Thyroid gland (tissue), 4 donors: ENCODE measurements at regions not wholly inside any gene's neighbourhood (a gene's known extent, or its start where the extent isn't known, plus 50 kb on each side); places are given as distances from the start of the nearest gene placed in this dataset.

Experiments used
- DNase-seq, 2 donors: peaks; one replicate each; pipeline ENCODE4 v3.0.0-alpha.2; 2019
- H3K27ac ChIP-seq, 3 donors: fragments of 200-600 bp; sonication (generic); 1 replicate in 2 of 3; 2 replicates in 1 of 3; pipeline ENCODE4 v1.5.1; 2016 to 2019; ENCODE audit warnings: mild to moderate bottlenecking in 1 of 3, moderate library complexity in 1 of 3
- H3K27me3 ChIP-seq: fragments of 200-600 bp; sonication (generic); one replicate; pipeline ENCODE4 v1.5.1; 2019
- H3K36me3 ChIP-seq, 2 donors: fragments of 200-600 bp; sonication (generic); one replicate each; pipeline ENCODE4 v1.5.1; 2016 to 2019
- H3K4me1 ChIP-seq, 2 donors: fragments of 200-600 bp; sonication (generic); one replicate each; pipeline ENCODE4 v1.5.1; 2017 to 2019
- H3K4me3 ChIP-seq, 3 donors: fragments of 200-600 bp; sonication (generic); replicated peaks in 1 of 3; 1 replicate in 2 of 3; 2 replicates in 1 of 3; pipeline ENCODE4 v1.5.1; 2016; ENCODE audit warnings: mild to moderate bottlenecking in 1 of 3
- H3K9me3 ChIP-seq: fragments of 200-600 bp; sonication (generic); one replicate; pipeline ENCODE4 v1.5.1; 2017
- POLR2A ChIP-seq, 2 donors: fragments of 450-650 bp; IDR thresholded peaks; one replicate each; pipeline ENCODE4 v1.6.1; 2017; ENCODE audit warnings: antibody characterized with exemption in 2 of 2, mild to moderate bottlenecking in 2 of 2, moderate library complexity in 1 of 2
- WGBS, 2 donors: methylation state at CpG; one replicate each; pipeline ENCODE4 v1.1.5; 2017; 5-methylcytosine and 5-hydroxymethylcytosine counted together
- intact Hi-C: fragments of 100-400 bp; cut with DNase I; formaldehyde crosslinking; loops from one replicate; pipeline ENCODE4 v1.15.1; 2023
- TF ChIP-seq, protein P1 (sequence below), 6 experiments: fragments of 200-600 bp in 3 of 6; fragments of 450-650 bp in 3 of 6; sonication (generic) in 3 of 6; IDR thresholded peaks; one replicate each; pipeline ENCODE4 v1.5.1; 2016 to 2019; ENCODE audit warnings: antibody characterized with exemption in 6 of 6, mild to moderate bottlenecking in 2 of 6, inconsistent platforms in 1 of 6, moderate library complexity in 1 of 6

DNA sequence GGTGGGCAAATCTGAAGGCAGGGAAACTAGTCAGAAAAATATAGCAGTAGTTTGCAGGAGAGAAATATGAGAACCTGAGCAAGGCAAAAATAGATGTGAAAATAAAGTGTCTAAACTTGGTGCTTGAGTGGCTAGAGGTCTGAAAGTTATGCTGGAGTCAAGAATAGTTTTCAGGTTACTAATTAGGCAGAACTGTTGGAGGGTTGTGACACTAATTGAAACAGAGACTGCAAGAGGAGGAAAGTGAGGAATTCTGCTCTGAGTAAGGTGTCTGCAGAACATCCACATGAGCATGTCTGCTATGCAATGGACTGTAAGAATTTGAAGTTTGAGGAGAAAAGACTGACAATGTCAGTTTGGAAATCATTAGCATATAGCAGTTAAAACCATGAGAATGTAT, 444.0 kb upstream of the LRRTM1 start:
- Histone ChIP-seq H3K9me3 (no peaks in the 10 kb centered on the region), H3K27ac (no peak overlapping the region), H3K36me3 (no peaks in the 10 kb centered on the region), H3K27me3 (no peaks in the 10 kb centered on the region), H3K4me3 (no peak overlapping the region), H3K4me1 (no peaks in the 10 kb centered on the region)
- intact Hi-C loops, result no loop called here
- no peak for DNase-seq
- TF ChIP-seq POLR2A (IDR thresholded peaks at IDR 0.05), result no peak
- TF ChIP-seq, protein P1, sequence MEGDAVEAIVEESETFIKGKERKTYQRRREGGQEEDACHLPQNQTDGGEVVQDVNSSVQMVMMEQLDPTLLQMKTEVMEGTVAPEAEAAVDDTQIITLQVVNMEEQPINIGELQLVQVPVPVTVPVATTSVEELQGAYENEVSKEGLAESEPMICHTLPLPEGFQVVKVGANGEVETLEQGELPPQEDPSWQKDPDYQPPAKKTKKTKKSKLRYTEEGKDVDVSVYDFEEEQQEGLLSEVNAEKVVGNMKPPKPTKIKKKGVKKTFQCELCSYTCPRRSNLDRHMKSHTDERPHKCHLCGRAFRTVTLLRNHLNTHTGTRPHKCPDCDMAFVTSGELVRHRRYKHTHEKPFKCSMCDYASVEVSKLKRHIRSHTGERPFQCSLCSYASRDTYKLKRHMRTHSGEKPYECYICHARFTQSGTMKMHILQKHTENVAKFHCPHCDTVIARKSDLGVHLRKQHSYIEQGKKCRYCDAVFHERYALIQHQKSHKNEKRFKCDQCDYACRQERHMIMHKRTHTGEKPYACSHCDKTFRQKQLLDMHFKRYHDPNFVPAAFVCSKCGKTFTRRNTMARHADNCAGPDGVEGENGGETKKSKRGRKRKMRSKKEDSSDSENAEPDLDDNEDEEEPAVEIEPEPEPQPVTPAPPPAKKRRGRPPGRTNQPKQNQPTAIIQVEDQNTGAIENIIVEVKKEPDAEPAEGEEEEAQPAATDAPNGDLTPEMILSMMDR (IDR thresholded peaks at IDR 0.05), result no peak

GRCh38 chr2:80737047-80737446, 432.5 kb upstream of the LRRTM1 start:
- Histone ChIP-seq H3K4me1 (no peaks in the 10 kb centered on the region), H3K36me3 (no peaks in the 10 kb centered on the region), H3K27me3 (no peaks in the 10 kb centered on the region), H3K9me3 (no peaks in the 10 kb centered on the region), H3K27ac (no peak overlapping the region), H3K4me3 (no peak overlapping the region)
- TF ChIP-seq, protein P1 (IDR thresholded peaks at IDR 0.05), result no peak
- no peak for TF ChIP-seq POLR2A (IDR thresholded peaks at IDR 0.05)
- WGBS, 2 donors, result 90 to 94% methylated on average over 3 of the region's 3 CpGs
- no peak for DNase-seq
- intact Hi-C loops, result no loop called here

- no peak overlapping the region for H3K4me3 ChIP-seq
- TF ChIP-seq, protein P1 (IDR thresholded peaks at IDR 0.05), result no peak
- TF ChIP-seq POLR2A (IDR thresholded peaks at IDR 0.05), result no peak
- no peak overlapping the region for H3K27ac ChIP-seq
- DNase-seq, result no peak
- H3K36me3 ChIP-seq, result no peaks in the 10 kb centered on the region
- no peaks in the 10 kb centered on the region for H3K4me1 ChIP-seq
- no peaks in the 10 kb centered on the region for H3K27me3 ChIP-seq
- intact Hi-C loops, result no loop called here
- no peaks in the 10 kb centered on the region for H3K9me3 ChIP-seq
- 54 to 67% methylated on average over 1 of the region's 1 CpG for WGBS, 2 donors
Measured at GRCh38 chr2:80725001-80725400, 420.4 kb upstream of the LRRTM1 start.

DNA sequence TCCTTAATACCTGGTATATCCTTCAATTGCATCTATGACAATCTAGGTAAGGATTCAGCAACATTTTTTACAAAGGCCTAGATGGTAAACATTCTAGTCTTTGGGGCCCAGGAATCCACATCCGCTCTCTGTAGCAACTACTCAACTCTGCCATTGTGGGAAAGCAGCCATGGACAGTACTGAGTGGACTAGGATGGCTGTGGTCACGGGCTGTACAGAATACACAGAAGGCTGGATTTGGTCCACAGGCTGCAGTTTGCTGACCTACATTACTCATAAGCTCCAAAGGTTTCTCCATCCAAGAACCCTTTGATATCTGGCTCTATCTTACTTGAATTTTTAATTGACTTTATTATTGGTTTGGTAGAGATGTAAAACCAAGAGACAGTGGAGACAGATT, 418.3 kb upstream of the LRRTM1 start:
- intact Hi-C loops, result no loop called here
- DNase-seq, result no peak

DNA sequence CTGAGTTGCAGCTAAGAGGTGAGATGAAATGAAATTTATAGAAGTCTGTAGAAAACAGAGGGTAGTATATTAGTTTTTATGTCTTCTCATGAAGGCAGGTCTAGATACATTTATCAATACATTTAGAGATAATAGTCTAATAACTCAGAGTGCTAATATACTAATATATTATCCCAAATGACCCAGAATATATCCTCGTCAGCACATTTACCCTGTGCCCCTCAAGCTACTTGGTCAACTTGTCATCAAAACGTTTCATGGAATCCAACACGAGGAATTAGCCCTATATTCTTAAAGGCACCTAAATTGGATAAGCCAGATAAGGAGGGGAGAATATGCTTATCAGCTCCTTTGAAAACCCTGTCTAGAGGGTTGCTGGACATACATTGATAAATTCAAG, 415.1 kb upstream of the LRRTM1 start:
- 90 to 91% methylated on average over 3 of the region's 3 CpGs for WGBS, 2 donors
- no peak overlapping the region for H3K27ac ChIP-seq
- no peaks in the 10 kb centered on the region for H3K9me3 ChIP-seq
- no peak overlapping the region for H3K4me3 ChIP-seq
- no peaks in the 10 kb centered on the region for H3K36me3 ChIP-seq
- intact Hi-C loops, result no loop called here
- TF ChIP-seq, protein P1 (IDR thresholded peaks at IDR 0.05), result no peak
- TF ChIP-seq POLR2A (IDR thresholded peaks at IDR 0.05), result no peak
- H3K4me1 ChIP-seq, result no peaks in the 10 kb centered on the region
- DNase-seq, result no peak
- H3K27me3 ChIP-seq, result no peaks in the 10 kb centered on the region

More for the DNA sequence above, 418.3 kb upstream of the LRRTM1 start:
- no peaks in the 10 kb centered on the region for H3K9me3 ChIP-seq
- WGBS, 2 donors, result 86 to 87% methylated on average over 2 of the region's 2 CpGs
- H3K4me3 ChIP-seq, result no peak overlapping the region
- no peaks in the 10 kb centered on the region for H3K4me1 ChIP-seq
- TF ChIP-seq, protein P1 (IDR thresholded peaks at IDR 0.05), result no peak
- no peak for TF ChIP-seq POLR2A (IDR thresholded peaks at IDR 0.05)
- H3K36me3 ChIP-seq, result no peaks in the 10 kb centered on the region
- no peaks in the 10 kb centered on the region for H3K27me3 ChIP-seq
- no peak overlapping the region for H3K27ac ChIP-seq
